ENCODE measurements at regions not wholly inside any gene's neighbourhood (a gene's known extent, or its start where the extent isn't known, plus 50 kb on each side); places are given as distances from the start of the nearest gene placed in this dataset.
"Not testable (repeated sequence)": the region's sequence is repeated elsewhere in the genome, so short reads cannot be mapped to it uniquely, and the experiment has no call there.

GRCh38 chr10:36026081-36026480 is 384.0 kb upstream of the FZD8 start:
- no peak for DNase-seq

- no peak for DNase-seq
Observed at GRCh38 chr10:36023939-36024338, 381.8 kb upstream of the FZD8 start.

DNA sequence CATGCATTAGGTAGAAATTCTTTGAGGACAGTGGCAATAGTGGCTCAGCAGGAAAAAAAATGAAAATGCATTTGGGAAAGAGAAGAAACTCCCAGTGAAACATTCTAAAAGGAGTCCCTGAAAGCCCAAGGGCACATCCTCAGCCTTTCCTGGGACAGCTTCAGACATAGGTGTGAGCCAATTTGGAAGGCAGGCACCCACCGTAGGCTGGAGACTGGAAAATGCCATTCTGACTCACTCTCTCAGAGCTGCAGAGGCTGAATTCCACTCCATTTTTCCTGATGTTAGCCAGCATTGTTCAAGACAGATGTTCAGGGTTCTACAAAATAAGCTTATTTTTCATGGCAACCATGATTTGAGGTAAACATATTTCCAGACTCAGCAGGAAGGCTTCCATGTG is 379.0 kb upstream of the FZD8 start:
- DNase-seq: no peak

- no peak for DNase-seq
Observed at GRCh38 chr10:36019749-36020148, 377.7 kb upstream of the FZD8 start.

GRCh38 chr10:36018996-36019395 is 376.9 kb upstream of the FZD8 start:
- no peak for DNase-seq

DNA sequence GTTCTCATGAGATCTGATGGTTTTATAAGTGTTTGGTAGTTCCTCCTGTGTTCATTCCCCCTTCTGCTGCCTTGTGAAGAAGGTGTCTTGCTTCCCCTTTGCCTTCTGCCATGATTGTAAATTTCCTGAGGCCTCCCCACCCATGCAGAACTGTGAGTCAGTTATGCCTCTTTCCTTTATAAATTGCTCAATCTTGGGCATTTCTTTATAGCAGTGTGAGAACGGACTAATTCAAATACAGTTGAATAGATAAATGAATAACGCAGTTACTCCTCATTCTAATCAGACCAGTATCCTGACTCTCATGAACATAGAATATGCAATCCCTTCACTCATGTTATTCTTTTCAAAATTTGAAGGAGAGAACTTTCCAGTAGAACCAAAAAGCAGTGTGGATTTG is 375.0 kb upstream of the FZD8 start:
- no peak for DNase-seq

DNA sequence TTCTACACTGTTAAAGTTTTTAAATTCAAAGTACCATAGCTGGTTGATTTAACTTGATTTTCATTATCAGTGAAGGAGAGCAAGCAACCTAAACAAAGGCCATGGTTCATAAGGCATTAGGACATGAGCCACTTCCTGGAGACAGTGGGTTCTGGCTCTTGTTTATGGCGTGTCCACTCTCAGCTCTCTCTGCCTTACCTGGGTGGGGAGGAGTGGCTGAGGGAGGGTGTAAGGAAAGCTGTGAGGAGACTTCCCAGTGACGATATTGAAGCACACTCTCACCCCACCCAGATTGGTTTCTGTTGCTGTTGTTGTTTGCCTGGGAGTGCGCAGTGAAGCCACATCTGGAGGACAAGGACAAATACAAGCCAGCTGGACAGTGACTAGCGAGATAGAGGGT is 365.3 kb upstream of the FZD8 start:
- DNase-seq: no peak

GRCh38 chr10:36003688-36004087 is 361.6 kb upstream of the FZD8 start:
- DNase-seq: no peak

GRCh38 chr10:36003031-36003600 is 361.0 kb upstream of the FZD8 start:
- DNase-seq: no peak

DNA sequence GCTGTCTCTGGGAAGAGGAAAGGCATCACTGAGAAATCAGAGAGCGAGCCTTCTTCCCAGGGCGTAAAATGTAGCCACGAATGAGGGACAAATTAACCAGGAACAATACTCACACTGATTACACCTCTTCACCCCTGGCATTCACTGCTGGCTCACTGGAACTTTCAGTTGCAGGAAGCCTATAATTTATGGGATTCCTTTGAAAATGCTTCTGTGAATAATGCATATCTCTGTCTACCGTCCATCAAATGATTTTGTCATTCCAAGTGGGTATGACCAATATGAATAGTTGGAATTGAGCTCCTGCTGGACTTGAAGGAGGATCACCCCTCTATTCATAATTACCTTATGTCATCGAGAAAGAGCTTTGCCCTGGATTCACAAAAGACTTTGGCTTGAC is 360.3 kb upstream of the FZD8 start:
- no peak for DNase-seq

- not testable (repeated sequence) for DNase-seq
Observed at GRCh38 chr10:36000754-36001153, 358.7 kb upstream of the FZD8 start.

- no peak for DNase-seq
Observed at GRCh38 chr10:35998026-35998425, 355.9 kb upstream of the FZD8 start.

GRCh38 chr10:35995485-35995884 is 353.4 kb upstream of the FZD8 start:
- DNase-seq: no peak

DNA sequence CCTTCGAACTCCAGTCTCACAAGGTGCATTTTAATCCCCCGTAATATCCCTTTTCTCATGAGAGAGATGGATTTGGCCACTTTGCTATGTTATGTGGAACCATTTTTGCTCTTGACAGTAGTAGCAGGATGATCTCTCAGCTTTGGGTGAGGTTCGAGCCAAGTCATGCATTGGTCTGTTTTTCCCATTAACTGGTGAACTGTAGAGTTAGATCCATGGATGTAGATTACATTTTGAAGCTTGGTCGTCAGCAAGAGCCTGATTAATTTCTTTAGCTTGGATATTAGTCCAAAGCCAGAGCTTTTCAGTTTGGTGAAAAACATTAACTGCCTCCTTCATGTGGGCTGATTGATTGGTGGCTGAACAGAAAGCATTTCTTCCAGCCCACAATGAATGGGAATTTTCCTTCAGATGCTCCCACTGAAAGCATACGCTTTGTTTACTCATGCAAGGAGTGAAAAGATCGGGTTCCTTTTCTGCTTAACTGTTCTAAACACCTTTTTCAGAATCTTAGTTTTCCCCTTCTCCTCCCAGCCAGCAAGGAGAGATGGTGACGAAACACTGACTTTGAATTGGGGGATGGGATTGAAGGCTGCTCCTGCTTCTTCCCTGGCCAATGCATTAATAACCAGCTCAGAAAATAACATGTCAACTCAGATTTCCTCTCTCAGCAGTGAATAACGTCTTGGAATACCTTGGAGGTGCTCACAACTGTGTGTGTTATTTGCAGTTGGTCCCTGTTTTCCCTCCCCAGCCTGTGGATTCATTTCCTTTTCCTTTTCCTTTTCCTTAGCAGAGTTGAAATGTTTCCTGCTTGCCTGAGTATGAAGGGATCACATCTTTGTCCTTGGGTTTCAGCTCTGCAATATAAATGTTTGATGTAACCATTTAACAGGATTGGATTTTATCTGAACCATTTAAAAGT is 351.8 kb upstream of the FZD8 start:
- no peak for DNase-seq

GRCh38 chr10:35992107-35992506 is 350.0 kb upstream of the FZD8 start:
- DNase-seq: no peak

DNA sequence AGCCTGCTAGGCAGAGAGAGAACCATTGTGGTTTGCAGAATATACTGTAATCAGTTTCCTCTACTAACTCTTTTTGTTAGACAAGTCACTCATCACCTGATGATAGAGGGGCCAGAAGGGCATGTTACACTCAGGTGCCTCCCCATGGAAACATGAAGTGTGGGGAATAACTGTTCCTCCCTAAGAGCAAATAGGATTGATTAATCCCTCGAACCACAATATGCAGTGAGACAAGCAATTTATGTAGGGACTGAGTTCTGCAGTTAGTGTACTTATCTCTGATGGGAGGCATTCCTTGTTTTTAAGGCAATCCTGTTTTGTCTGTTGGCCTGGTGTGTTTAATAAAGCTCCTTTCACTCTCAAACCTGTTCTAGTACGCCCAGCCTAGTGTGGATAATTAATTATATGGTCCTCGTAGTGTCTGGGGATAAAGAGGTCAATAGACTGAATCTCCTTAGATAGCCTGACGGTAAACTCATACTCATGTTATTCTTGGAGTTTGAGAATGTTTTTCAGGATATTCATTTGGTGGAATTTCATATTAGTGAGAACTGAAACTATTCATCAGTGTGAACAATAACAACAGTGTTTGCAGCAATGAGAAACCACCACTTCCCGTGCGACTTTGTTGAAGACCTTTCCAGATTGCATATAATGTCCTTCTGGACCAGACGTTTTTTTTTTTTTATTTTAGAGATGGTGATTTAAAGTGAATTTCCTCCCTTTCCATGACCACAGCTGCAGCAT is 344.8 kb upstream of the FZD8 start:
- DNase-seq: no peak

DNA sequence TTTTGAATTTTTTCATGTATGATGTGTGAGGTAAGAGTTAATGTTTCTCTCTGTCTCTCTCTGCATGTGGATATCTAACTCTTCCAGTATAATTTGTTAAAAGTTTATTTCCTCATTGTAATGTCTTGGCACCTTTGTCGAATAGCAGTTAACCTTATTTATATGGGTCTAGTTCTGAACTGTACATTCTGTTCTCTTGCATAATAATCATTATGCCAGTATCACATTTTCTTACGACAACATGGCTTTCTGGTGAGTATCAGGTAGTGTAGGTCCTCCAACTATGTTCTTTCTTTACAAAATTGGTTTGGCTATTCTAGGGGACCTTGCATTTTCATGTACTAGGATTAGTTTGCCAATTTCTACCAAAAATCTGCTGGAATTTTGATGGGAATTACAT is 337.0 kb upstream of the FZD8 start:
- DNase-seq: no peak

GRCh38 chr10:35973912-35974591 is 332.0 kb upstream of the FZD8 start:
- not testable (repeated sequence) for DNase-seq

- no peak for DNase-seq
Observed at GRCh38 chr10:35972275-35972674, 330.2 kb upstream of the FZD8 start.

DNA sequence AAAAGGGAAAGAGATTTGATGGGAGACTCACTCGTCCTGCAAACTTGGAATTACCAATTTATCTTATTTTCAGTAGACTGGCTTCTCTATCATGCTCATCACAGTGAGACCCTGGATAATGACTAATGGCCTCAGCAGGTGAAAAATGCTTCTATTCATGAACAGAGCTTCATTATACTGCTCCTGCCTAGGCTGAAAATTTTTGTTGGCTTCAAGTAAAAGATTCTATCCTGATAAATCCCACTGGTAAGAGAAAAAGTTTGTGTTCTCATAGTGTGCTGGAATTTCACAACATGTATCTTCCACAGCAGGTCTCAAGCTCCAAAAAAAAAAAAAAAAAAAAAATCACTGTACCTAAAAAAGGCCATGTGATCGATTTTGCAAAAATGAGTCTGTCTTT is 329.3 kb upstream of the FZD8 start:
- no peak for DNase-seq

- no peak for DNase-seq
Observed at GRCh38 chr10:35963685-35964084, 321.6 kb upstream of the FZD8 start.

- no peak for DNase-seq
Observed at GRCh38 chr10:35961501-35961900, 319.4 kb upstream of the FZD8 start.

DNA sequence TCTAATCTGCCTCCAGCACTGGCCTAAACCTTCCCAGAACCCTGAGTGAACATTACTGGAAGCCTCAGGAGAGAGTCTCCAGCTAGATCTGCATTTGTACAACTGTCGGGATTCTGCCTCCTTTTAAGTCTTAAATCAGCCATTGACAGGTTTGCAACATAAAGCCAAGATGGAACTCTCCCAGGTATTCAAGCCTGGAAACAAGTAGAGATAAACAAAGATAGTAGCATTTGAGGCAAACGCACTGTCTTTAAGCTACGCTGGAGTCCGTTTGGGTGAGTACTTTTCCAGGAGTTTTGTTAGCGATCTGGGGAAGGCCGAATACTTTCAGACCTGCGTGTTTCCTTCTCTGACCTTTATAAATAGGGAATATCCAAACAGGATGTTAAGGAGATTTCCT is 317.2 kb upstream of the FZD8 start:
- no peak for DNase-seq

All from DMS79 treated with DMSO at 0.1 percent for 48 hours (cell line).